UCSD-AML1 (cell line): ENCODE measurements at regions not wholly inside any gene's neighbourhood (a gene's known extent, or its start where the extent isn't known, plus 50 kb on each side); places are given as distances from the start of the nearest gene placed in this dataset.

Experiments used
- DNase-seq: peaks from one replicate; lab custom pipeline; 2025; ENCODE audit not compliant: unreplicated experiment; lab: John Stamatoyannopoulos, UW

- no peak for DNase-seq
These were observed 123.4 kb upstream of the CADM2 start for GRCh38 chr3:84835366-84835765.

- DNase-seq, result no peak
These were observed 121.8 kb upstream of the CADM2 start for GRCh38 chr3:84836961-84837360.

- DNase-seq, result no peak
These were observed 81.7 kb upstream of the CADM2 start for GRCh38 chr3:84877092-84877491.

- DNase-seq, result no peak
These were observed 77.5 kb upstream of the CADM2 start for GRCh38 chr3:84881288-84881687.

- DNase-seq, result no peak
These were observed 73.4 kb upstream of the CADM2 start for GRCh38 chr3:84885199-84885882.

- no peak for DNase-seq
These were observed 66.9 kb upstream of the CADM2 start for GRCh38 chr3:84891851-84892250.

- no peak for DNase-seq
These were observed 65.6 kb upstream of the CADM2 start for GRCh38 chr3:84893211-84893610.

- no peak for DNase-seq
These were observed 54.6 kb upstream of the CADM2 start for GRCh38 chr3:84904212-84904611.

- no peak for DNase-seq
These were observed 53.8 kb upstream of the CADM2 start for GRCh38 chr3:84904816-84905555.

GRCh38 chr3:84905556-84905920 is 53.3 kb upstream of the CADM2 start:
- DNase-seq, result no peak

GRCh38 chr3:84906065-84906464 is 52.7 kb upstream of the CADM2 start:
- no peak for DNase-seq
